Suppressor macrophage treated with lipopolysaccharide for 1 hour (primary cell): ENCODE measurements at regions not wholly inside any gene's neighbourhood (a gene's known extent, or its start where the extent isn't known, plus 50 kb on each side); places are given as distances from the start of the nearest gene placed in this dataset.
"Not testable (repeated sequence)": the region's sequence is repeated elsewhere in the genome, so short reads cannot be mapped to it uniquely, and the experiment has no call there.

Experiments used
- DNase-seq, 3 donors: peaks; one replicate each; pipeline ENCODE4 v3.0.0-alpha.2; 2020 to 2022

DNA sequence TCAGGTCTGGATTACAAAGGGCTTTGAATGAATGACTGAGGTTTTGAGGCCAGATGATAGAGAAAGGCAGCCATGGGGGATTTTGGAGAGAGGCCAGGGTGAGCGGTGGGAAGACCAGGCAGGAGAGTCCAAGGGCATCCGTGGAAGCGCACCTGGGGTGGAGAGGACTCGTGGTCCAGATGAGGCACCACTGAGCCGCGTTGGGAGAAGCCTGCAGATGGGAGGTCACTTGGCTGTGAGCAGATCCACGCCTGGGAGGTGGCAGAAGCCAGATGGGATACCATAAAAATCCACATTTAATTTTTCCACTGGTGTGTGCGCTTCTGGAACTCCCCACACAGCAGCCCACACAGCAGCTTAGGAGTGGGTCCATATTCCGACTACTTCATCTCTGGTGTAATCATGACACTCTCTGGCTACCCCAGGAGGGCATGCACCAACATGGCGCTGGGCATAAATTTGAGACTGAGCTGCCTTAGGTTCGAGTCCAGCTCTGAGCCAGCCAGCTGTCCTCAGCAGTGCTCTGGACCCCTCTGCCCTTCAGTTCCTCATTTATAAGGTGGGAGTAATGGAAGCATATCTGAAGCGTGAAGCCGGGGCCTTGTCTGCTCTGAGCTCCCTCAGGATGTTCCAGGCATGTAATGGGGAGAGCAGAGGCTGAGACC, 90.2 kb upstream of the FAM20C start:
- DNase-seq: no peak

GRCh38 chr7:102721-103120, 89.7 kb upstream of the FAM20C start:
- no peak for DNase-seq

DNA sequence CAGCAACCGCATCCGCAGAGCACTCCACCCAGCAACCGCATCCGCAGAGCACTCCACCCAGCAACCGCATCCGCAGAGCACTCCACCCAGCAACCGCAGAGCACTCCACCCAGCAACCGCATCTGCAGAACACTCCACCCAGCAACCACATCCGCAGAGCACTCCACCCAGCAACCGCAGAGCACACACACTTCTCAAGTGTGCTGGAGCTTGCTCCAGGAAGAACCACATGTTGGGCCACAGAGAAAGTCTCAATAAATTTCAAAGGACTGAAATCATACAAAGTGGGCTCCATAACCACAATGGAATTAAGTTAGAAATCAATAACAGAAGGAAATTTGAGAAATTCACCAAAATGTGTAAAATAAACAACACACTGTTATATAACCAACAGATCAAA, 88.4 kb upstream of the FAM20C start:
- DNase-seq: not testable (repeated sequence)

DNA sequence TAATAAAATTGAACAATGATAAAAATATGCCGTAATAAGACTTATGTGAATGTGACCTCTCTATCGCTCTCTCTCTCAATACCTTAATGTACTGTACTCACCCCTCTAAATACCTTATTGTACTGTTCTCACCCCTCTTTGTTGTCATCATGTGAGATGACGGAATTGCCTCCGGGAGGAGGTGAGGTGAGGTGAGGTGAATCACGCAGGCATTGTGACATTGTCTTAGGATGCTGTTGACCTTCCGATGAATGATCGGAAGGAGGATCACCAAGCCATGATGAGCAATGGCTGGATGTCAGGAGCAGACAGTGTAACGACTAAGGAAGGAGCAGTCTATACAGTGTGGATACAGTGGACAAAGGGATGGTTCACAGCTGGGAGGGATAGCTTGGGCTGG, 87.4 kb upstream of the FAM20C start:
- DNase-seq: no peak

- DNase-seq: no peak
Measured at GRCh38 chr7:106356-106755, 86.0 kb upstream of the FAM20C start.

- DNase-seq: no peak
Measured at GRCh38 chr7:107233-107632, 85.1 kb upstream of the FAM20C start.

- no peak for DNase-seq
Measured at GRCh38 chr7:107907-108306, 84.5 kb upstream of the FAM20C start.

DNA sequence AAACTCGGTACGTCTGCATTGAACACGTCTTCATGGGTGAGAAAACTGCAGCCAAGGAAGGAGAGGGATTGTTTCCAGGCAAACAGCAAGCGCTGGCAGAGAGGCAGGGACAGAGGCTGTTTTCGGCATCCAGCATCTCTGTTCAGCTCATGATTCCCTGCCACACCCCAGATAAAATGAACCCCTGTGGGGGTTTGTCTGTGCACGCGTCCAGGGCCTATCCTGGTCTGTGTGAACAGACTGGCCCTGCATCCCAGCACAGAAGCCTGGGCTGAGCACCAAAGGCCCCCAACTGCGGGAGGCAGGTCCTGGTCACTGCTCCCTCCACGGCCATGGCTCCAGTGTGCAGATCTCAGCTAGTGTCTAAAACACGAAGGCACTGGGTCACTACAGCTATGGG, 83.3 kb upstream of the FAM20C start:
- no peak for DNase-seq

GRCh38 chr7:109898-110556, 82.3 kb upstream of the FAM20C start:
- no peak for DNase-seq

- no peak for DNase-seq
Measured at GRCh38 chr7:110557-111232, 81.7 kb upstream of the FAM20C start.

DNA sequence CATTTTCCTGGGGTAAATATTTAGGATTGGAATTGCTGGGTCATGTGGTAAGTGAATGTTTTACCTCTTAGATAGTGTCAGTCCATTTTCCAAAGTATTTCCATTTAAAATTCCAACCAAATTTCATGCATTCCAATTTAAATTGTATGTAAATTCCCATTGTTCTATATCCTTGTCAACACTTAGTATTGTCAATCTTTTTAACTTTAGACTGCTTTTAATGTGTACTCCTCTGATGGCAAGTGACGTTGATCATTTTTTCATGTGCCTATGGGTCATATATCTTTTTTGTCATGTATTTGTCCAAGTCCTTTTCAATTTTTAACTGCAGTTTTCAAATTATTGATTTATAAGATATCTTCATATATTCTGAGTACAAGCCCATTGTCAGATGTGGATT, 80.8 kb upstream of the FAM20C start:
- DNase-seq: no peak

GRCh38 chr7:112881-113280, 79.5 kb upstream of the FAM20C start:
- peak; percentile 75 to 92 (median 90) for DNase-seq

DNA sequence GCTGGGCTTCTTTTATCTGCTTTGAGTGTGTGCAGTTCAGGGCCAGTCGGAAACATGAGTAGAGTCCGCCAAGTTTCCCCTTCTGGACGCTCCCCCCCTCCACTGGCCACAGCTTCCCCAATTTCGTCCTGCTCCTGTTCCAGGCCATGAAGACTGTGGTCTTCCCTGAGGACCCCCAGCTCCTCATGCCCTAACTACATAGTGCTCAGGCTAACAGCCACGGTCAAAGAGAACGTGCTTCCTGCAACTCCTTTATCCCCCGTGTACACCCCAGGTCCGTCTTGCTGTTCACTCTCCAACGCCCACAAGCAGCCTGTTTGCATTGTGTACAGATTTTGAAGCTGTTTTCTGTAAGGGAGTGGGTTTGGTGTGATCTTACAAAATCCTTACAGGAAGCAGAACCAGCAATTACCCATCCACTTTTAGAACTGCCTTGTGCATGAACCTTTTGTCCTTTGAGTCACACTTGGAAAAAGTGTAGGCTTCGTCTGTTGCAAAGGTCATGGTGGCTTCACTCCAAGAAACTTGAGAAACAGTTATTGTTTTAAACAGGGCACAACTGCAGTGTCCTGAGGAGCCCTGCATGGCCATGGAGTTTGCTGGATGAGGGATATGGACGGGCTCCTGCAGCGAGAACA, 77.0 kb upstream of the FAM20C start:
- DNase-seq: peak; percentile 78 to 94 (median 90)

- DNase-seq: no peak
Measured at GRCh38 chr7:116188-116981, 76.0 kb upstream of the FAM20C start.

DNA sequence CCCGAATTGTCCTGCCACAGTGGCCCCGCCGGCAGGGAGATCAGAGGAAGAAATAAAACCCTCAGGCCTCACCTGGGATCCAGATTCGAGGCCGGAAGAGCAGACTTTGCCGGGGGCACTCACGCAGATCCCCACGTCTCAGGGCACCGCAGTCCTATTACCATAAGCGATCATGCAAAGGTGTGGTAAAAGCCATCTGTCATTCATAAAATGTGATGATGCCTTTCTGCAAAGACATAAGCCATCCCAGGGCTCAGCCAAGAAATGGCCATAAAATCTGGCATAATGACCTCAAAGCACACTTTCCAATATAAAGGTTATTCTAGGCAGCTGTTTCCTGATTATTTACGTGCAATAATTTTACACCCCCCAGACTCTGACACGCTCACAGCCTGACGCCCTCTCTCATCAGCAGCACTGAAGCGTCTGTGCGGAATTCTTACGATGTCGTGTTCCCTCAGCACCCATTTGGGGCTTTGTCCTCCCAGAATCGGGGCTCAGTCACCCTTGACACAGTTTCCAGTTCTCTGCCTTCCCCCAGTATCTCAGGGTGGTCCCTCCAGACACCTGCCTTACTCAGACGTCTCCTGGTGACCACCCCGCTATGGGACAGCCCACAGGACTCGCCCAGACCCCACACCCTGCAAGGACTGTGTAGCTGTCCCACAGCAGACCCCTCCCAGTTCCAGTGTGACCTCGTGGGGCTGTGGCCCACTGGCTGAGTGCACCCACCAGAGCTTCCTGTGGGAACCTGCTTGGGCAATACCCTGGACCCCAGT, 74.3 kb upstream of the FAM20C start:
- no peak for DNase-seq

GRCh38 chr7:118615-119391, 73.6 kb upstream of the FAM20C start:
- DNase-seq: peak; percentile 76 to 85 (median 81)

GRCh38 chr7:119392-120163, 72.8 kb upstream of the FAM20C start:
- DNase-seq: peak; percentile 79 to 86 (median 86)

DNA sequence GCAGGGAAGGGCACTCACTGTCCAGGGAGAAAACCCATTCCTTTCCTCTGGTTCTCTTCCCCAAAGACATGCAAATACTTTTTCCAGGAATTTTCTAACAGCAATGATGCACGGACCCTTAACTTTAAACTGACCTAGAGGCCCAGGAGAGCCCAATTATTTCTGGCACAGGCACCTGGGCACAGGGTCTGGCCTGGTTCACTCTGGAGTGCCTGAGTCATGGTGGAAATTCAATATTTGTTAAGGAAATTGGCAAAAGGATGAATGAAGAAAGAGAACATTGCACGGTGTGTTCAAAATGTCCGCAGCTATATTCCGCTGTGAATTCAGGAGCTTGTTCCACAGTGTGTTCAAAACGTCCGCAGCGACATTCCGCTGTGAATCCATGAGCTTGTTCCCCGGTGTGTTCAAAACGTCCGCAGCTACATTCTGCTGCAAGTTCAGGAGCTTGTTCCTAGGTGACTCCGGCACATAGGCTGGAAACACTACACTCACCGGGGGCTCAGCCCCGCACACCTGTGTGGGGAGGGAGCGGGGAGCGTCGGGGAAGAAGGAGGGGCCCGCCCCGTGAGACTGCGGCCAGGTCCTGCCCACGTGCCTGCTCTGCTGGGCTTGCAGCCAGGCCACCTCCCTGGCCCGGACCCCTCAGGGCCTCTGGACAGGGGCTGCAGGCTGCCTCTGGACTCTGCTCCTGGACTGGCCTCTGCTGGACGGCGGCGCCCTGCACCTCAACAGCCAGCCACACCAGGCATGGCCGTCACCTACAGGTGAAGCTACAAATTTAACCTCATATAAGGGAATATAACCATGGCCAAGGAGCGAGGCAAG, 72.0 kb upstream of the FAM20C start:
- no peak for DNase-seq

DNA sequence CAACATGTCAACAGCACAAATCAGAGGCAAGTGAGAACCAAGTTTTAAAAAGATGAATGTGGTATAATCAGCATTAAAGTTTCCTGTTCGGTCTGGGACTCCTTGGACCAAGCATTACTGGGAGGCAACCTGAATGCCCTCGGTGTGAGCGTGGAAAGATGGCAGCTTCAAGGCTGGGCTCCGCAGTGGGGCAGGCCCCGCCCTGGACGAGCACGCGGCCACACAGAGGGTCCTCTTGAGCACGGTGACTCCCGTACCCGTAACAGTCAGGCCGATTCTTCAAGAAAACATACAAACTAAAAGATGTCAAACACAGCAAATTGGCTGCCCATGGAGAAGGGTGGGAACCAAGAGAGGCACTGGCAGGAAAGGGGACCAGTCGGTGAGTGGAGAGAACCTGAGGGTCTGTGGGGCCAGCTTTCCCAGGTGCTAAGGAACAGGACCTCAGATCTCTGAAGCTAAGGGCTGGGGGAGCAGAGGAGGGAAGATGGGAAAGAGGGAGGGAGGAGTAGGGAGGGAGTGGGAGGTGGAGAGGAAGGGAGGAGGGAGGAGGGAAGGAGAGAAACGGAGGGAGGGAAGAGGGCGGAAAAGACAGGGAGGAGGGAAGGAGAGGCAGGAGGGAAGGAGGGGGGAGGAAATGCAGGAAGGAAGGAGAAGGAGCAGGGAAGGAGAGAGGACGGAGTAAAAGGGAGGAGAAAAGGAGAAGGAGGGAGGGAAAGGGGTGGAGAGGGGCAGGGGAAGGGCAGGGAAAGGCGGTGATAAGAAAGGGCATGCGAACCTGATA, 71.2 kb upstream of the FAM20C start:
- DNase-seq: no peak
